Activated T-helper 17 cell treated with anti-CD3 and anti-CD28 coated beads, Interleukin-2, amount 50 U/mL, for 72 hours (primary cell): ENCODE measurements at regions not wholly inside any gene's neighbourhood (a gene's known extent, or its start where the extent isn't known, plus 50 kb on each side); places are given as distances from the start of the nearest gene placed in this dataset.

ENCODE experiments used
- ATAC-seq: fragments of 150-1000 bp; cut with Tn5 transposase; replicated peaks from 2 replicates; pipeline ENCODE4 v1.10.0; 2021; ENCODE audit warnings: mild to moderate bottlenecking, moderate library complexity
- H3K27ac Mint-ChIP-seq: one replicate; pipeline ENCODE4 v1.8.0; 2022; ENCODE audit warnings: mixed read lengths
- H3K27me3 Mint-ChIP-seq: one replicate; pipeline ENCODE4 v1.8.0; 2022; ENCODE audit warnings: mixed read lengths
- H3K36me3 Mint-ChIP-seq: one replicate; pipeline ENCODE4 v1.8.0; 2022; ENCODE audit warnings: low read depth, mild to moderate bottlenecking, mixed read lengths
- H3K4me1 Mint-ChIP-seq: one replicate; pipeline ENCODE4 v1.8.0; 2022; ENCODE audit warnings: mixed read lengths
- H3K4me3 Mint-ChIP-seq: one replicate; pipeline ENCODE4 v1.8.0; 2022; ENCODE audit warnings: mild to moderate bottlenecking, mixed read lengths
- H3K9me3 Mint-ChIP-seq: one replicate; pipeline ENCODE4 v1.8.0; 2022; ENCODE audit warnings: mixed read lengths

- Mint-ChIP-seq H3K9me3 (peaks cover 4% of the 10 kb centered on the region), H3K27me3 (no peaks in the 10 kb centered on the region), H3K36me3 (no peaks in the 10 kb centered on the region), H3K27ac (no peak overlapping the region), H3K4me3 (no peak overlapping the region), H3K4me1 (no peaks in the 10 kb centered on the region)
- ATAC-seq, result no peak
These were observed 188.2 kb downstream of the SPCS3 start for GRCh38 chr4:176507845-176508533.

- Mint-ChIP-seq H3K36me3 (no peaks in the 10 kb centered on the region), H3K4me1 (no peaks in the 10 kb centered on the region), H3K27me3 (no peaks in the 10 kb centered on the region), H3K27ac (no peak overlapping the region), H3K4me3 (no peak overlapping the region), H3K9me3 (peaks cover 4% of the 10 kb centered on the region)
- ATAC-seq, result no peak
These were observed 189.1 kb downstream of the SPCS3 start for GRCh38 chr4:176508780-176509331.

GRCh38 chr4:176525576-176525975, 205.8 kb downstream of the SPCS3 start:
- H3K27me3 Mint-ChIP-seq, result peaks cover 4% of the 10 kb centered on the region
- no peak overlapping the region for H3K27ac Mint-ChIP-seq
- no peaks in the 10 kb centered on the region for H3K36me3 Mint-ChIP-seq
- no peak overlapping the region for H3K4me3 Mint-ChIP-seq
- no peaks in the 10 kb centered on the region for H3K4me1 Mint-ChIP-seq
- no peaks in the 10 kb centered on the region for H3K9me3 Mint-ChIP-seq
- ATAC-seq, result no peak

GRCh38 chr4:176526704-176527103, 206.9 kb downstream of the SPCS3 start:
- ATAC-seq, result no peak
- Mint-ChIP-seq H3K27ac (no peak overlapping the region), H3K9me3 (no peaks in the 10 kb centered on the region), H3K4me1 (no peaks in the 10 kb centered on the region), H3K27me3 (peaks cover 4% of the 10 kb centered on the region), H3K36me3 (no peaks in the 10 kb centered on the region), H3K4me3 (no peak overlapping the region)

- no peak for ATAC-seq
- Mint-ChIP-seq H3K27ac (no peak overlapping the region), H3K9me3 (no peaks in the 10 kb centered on the region), H3K4me1 (no peaks in the 10 kb centered on the region), H3K27me3 (peaks cover 4% of the 10 kb centered on the region), H3K4me3 (no peak overlapping the region), H3K36me3 (no peaks in the 10 kb centered on the region)
These were observed 209.8 kb downstream of the SPCS3 start for GRCh38 chr4:176529574-176529973.

GRCh38 chr4:176533159-176533558, 213.4 kb downstream of the SPCS3 start:
- H3K36me3 Mint-ChIP-seq, result no peaks in the 10 kb centered on the region
- no peak overlapping the region for H3K4me3 Mint-ChIP-seq
- no peak overlapping the region for H3K27ac Mint-ChIP-seq
- peaks cover 8% of the 10 kb centered on the region for H3K27me3 Mint-ChIP-seq
- no peak for ATAC-seq
- H3K9me3 Mint-ChIP-seq, result peaks cover 5% of the 10 kb centered on the region
- no peaks in the 10 kb centered on the region for H3K4me1 Mint-ChIP-seq

GRCh38 chr4:176534566-176534965, 214.8 kb downstream of the SPCS3 start:
- Mint-ChIP-seq H3K4me1 (no peaks in the 10 kb centered on the region), H3K36me3 (no peaks in the 10 kb centered on the region), H3K27ac (no peak overlapping the region), H3K27me3 (peaks cover 8% of the 10 kb centered on the region), H3K9me3 (peaks cover 5% of the 10 kb centered on the region), H3K4me3 (no peak overlapping the region)
- no peak for ATAC-seq

- Mint-ChIP-seq H3K27me3 (peaks cover 5% of the 10 kb centered on the region), H3K36me3 (no peaks in the 10 kb centered on the region), H3K9me3 (peaks cover 5% of the 10 kb centered on the region), H3K4me3 (no peak overlapping the region), H3K27ac (no peak overlapping the region), H3K4me1 (no peaks in the 10 kb centered on the region)
- no peak for ATAC-seq
These were observed 218.6 kb downstream of the SPCS3 start for GRCh38 chr4:176538217-176538925.

GRCh38 chr4:176539091-176539784, 219.5 kb downstream of the SPCS3 start:
- H3K4me1 Mint-ChIP-seq, result no peaks in the 10 kb centered on the region
- no peak for ATAC-seq
- H3K4me3 Mint-ChIP-seq, result no peak overlapping the region
- peaks cover 5% of the 10 kb centered on the region for H3K27me3 Mint-ChIP-seq
- peaks cover 5% of the 10 kb centered on the region for H3K9me3 Mint-ChIP-seq
- no peak overlapping the region for H3K27ac Mint-ChIP-seq
- H3K36me3 Mint-ChIP-seq, result no peaks in the 10 kb centered on the region

DNA sequence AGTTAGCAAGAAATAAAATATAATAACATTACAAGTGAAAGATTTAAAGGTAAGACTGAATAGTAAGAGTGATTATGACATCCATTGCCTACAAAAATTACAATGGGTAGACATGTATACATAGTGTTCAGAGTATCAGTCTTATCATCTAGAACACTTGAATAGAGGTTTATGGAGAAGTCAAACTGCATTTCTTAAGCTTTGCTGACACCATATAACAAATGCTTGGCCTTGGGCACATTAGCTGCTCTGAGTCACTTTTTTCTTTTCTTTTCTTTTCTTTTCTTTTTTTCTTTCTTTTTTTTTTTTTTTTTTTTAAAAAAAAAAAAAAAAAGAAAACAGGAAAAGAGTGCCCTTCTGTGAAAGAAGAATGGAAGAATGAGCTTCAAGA, 220.0 kb downstream of the SPCS3 start:
- Mint-ChIP-seq H3K4me3 (no peak overlapping the region), H3K9me3 (peaks cover 5% of the 10 kb centered on the region), H3K27me3 (peaks cover 5% of the 10 kb centered on the region), H3K4me1 (no peaks in the 10 kb centered on the region), H3K36me3 (no peaks in the 10 kb centered on the region), H3K27ac (no peak overlapping the region)
- no peak for ATAC-seq

DNA sequence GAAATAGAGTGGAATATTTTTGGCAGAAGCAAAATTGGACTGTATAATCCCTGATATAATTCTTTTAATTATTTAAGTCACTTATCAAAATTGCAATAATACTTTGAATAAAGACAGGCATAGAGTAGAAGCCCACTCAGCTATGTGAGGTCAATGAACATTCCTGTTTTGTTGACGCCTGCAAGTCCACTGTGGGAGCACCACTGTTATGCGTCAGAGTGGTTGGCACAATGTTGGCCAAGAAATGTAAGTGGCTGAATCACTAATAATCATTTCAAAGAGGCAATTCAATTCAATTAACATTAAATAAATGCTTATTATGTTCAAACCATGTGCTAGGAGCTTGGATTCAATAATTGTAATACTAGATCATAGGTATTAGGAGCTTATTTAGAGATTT, 221.0 kb downstream of the SPCS3 start:
- no peaks in the 10 kb centered on the region for H3K9me3 Mint-ChIP-seq
- H3K27me3 Mint-ChIP-seq, result no peaks in the 10 kb centered on the region
- H3K4me3 Mint-ChIP-seq, result no peak overlapping the region
- H3K36me3 Mint-ChIP-seq, result no peaks in the 10 kb centered on the region
- no peak for ATAC-seq
- no peak overlapping the region for H3K27ac Mint-ChIP-seq
- H3K4me1 Mint-ChIP-seq, result no peaks in the 10 kb centered on the region

GRCh38 chr4:176545872-176546271, 226.1 kb downstream of the SPCS3 start:
- ATAC-seq, result no peak
- H3K4me1 Mint-ChIP-seq, result no peaks in the 10 kb centered on the region
- no peaks in the 10 kb centered on the region for H3K27me3 Mint-ChIP-seq

DNA sequence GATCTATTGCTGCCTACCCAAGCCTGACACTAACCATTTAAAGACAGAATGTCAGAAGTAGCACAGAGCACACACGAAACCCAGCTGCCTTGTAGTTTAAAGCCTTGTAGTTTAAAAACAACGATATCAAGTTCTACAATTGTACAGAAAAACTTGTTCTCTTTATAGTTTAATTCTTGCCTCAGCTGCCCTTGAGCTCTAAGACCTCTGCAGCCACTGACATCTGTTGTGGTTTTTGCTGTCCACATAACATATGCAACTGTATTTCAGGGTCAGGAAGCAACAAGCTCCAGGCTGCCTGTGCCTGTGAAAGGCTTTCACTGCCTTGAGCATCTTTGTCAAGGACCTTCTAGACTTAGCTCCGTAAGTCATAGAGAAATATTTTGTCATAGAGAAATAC, 227.2 kb downstream of the SPCS3 start:
- no peak for ATAC-seq
- no peak overlapping the region for H3K27ac Mint-ChIP-seq
- H3K36me3 Mint-ChIP-seq, result no peaks in the 10 kb centered on the region
- no peaks in the 10 kb centered on the region for H3K4me1 Mint-ChIP-seq
- H3K4me3 Mint-ChIP-seq, result no peak overlapping the region
- no peaks in the 10 kb centered on the region for H3K27me3 Mint-ChIP-seq
- no peaks in the 10 kb centered on the region for H3K9me3 Mint-ChIP-seq

More at GRCh38 chr4:176545872-176546271, 226.1 kb downstream of the SPCS3 start:
- H3K4me3 Mint-ChIP-seq, result no peak overlapping the region
- H3K9me3 Mint-ChIP-seq, result no peaks in the 10 kb centered on the region
- no peaks in the 10 kb centered on the region for H3K36me3 Mint-ChIP-seq
- H3K27ac Mint-ChIP-seq, result no peak overlapping the region

- Mint-ChIP-seq H3K9me3 (peaks cover 6% of the 10 kb centered on the region), H3K4me1 (no peaks in the 10 kb centered on the region), H3K27me3 (no peaks in the 10 kb centered on the region), H3K36me3 (no peaks in the 10 kb centered on the region), H3K27ac (no peak overlapping the region), H3K4me3 (no peak overlapping the region)
- ATAC-seq, result no peak
These were observed 228.8 kb downstream of the SPCS3 start for GRCh38 chr4:176548571-176548970.
